Neural progenitor cell (in vitro differentiated cells): ENCODE measurements at regions not wholly inside any gene's neighbourhood (a gene's known extent, or its start where the extent isn't known, plus 50 kb on each side); places are given as distances from the start of the nearest gene placed in this dataset.

Experiments used
- DNase-seq: peaks from one replicate; pipeline ENCODE4 v3.0.0-alpha.2; 2016; ENCODE audit warnings: low spot score
- H2AFZ ChIP-seq: fragments of 200-600 bp; sonication (generic); replicated peaks from 2 replicates; pipeline ENCODE4 v1.6.1; 2016; ENCODE audit warnings: antibody characterized with exemption
- H3F3A ChIP-seq: fragments of 200-600 bp; sonication (generic); 2 replicates; pipeline ENCODE4 v1.6.1; 2016; ENCODE audit warnings: antibody characterized with exemption, low read depth
- H3K27ac ChIP-seq: fragments of 200-600 bp; sonication (generic); 2 replicates; pipeline ENCODE4 v1.5.1; 2016; ENCODE audit warnings: mild to moderate bottlenecking
- H3K27me3 ChIP-seq: fragments of 200-600 bp; sonication (generic); 2 replicates; pipeline ENCODE4 v1.6.1; 2016; ENCODE audit warnings: mild to moderate bottlenecking, moderate library complexity
- H3K36me3 ChIP-seq: fragments of 200-600 bp; sonication (generic); 2 replicates; pipeline ENCODE4 v1.5.1; 2016
- H3K4me1 ChIP-seq: fragments of 200-600 bp; sonication (generic); 2 replicates; pipeline ENCODE4 v1.6.1; 2016; ENCODE audit warnings: mixed run types
- H3K4me2 ChIP-seq: fragments of 200-600 bp; sonication (generic); 2 replicates; pipeline ENCODE4 v1.6.1; 2016
- H3K4me3 ChIP-seq: fragments of 200-600 bp; sonication (generic); 2 replicates; pipeline ENCODE4 v1.5.1; 2016
- H3K79me2 ChIP-seq: fragments of 200-600 bp; sonication (generic); 2 replicates; pipeline ENCODE4 v1.6.1; 2016; ENCODE audit warnings: low read depth
- H3K9ac ChIP-seq: fragments of 200-600 bp; sonication (generic); 2 replicates; pipeline ENCODE4 v1.6.1; 2016
- H3K9me3 ChIP-seq: fragments of 200-600 bp; sonication (generic); 2 replicates; pipeline ENCODE4 v1.5.1; 2016; ENCODE audit warnings: low read depth
- H4K20me1 ChIP-seq: fragments of 200-600 bp; sonication (generic); 2 replicates; pipeline ENCODE4 v1.6.1; 2016; ENCODE audit warnings: low read depth
- H3K27ac Mint-ChIP-seq: 3 replicates; pipeline ENCODE4 v1.8.0; 2021; ENCODE audit warnings: mixed read lengths
- H3K27me3 Mint-ChIP-seq: 2 replicates; pipeline ENCODE4 v1.8.0; 2022; ENCODE audit warnings: low read depth, mild to moderate bottlenecking, inconsistent platforms, moderate library complexity, mixed read lengths; ENCODE audit not compliant: insufficient read depth
- H3K36me3 Mint-ChIP-seq: 3 replicates; pipeline ENCODE4 v1.8.0; 2021; ENCODE audit warnings: mixed read lengths
- H3K4me1 Mint-ChIP-seq: 3 replicates; pipeline ENCODE4 v1.8.0; 2021; ENCODE audit warnings: mixed read lengths
- H3K4me3 Mint-ChIP-seq: 3 replicates; pipeline ENCODE4 v1.8.0; 2021; ENCODE audit warnings: mild to moderate bottlenecking, moderate library complexity, mixed read lengths
- H3K9me3 Mint-ChIP-seq: 3 replicates; pipeline ENCODE4 v1.8.0; 2020; ENCODE audit warnings: mixed read lengths
- CTCF ChIP-seq: fragments of 200-600 bp; sonication (generic); IDR thresholded peaks from 2 replicates; pipeline ENCODE4 v1.5.1; 2017; ENCODE audit warnings: antibody characterized with exemption, mild to moderate bottlenecking
- EZH2 ChIP-seq: fragments of 200-600 bp; sonication (generic); IDR thresholded peaks from 2 replicates; pipeline ENCODE4 v1.6.1; 2017; ENCODE audit warnings: antibody characterized with exemption, mild to moderate bottlenecking, moderate library complexity
- EZH2phosphoT487 ChIP-seq: fragments of 200-600 bp; sonication (generic); IDR thresholded peaks from 2 replicates; pipeline ENCODE4 v1.6.1; 2017; ENCODE audit warnings: antibody characterized with exemption

GRCh38 chr14:83301791-83302190 is 1768.1 kb upstream of the SEL1L start:
- H3K27ac ChIP-seq, result no peak overlapping the region
- no peaks in the 10 kb centered on the region for H3F3A ChIP-seq
- no peaks in the 10 kb centered on the region for H3K27me3 ChIP-seq
- H3K9ac ChIP-seq, result no peak overlapping the region
- no peaks in the 10 kb centered on the region for H4K20me1 ChIP-seq
- H3K9me3 ChIP-seq, result no peaks in the 10 kb centered on the region
- no peaks in the 10 kb centered on the region for H3K27me3 Mint-ChIP-seq
- no peaks in the 10 kb centered on the region for H3K9me3 Mint-ChIP-seq
- no peak overlapping the region for H3K4me3 ChIP-seq
- TF ChIP-seq CTCF, result no peak
- TF ChIP-seq EZH2, result no peak
- TF ChIP-seq EZH2phosphoT487, result no peak
- H3K4me1 Mint-ChIP-seq, result peaks cover 5% of the 10 kb centered on the region
- H2AFZ ChIP-seq, result no peak overlapping the region
- no peaks in the 10 kb centered on the region for H3K79me2 ChIP-seq
- no peaks in the 10 kb centered on the region for H3K36me3 Mint-ChIP-seq
- DNase-seq, result no peak
- H3K4me1 ChIP-seq, result no peaks in the 10 kb centered on the region
- H3K36me3 ChIP-seq, result no peaks in the 10 kb centered on the region
- H3K4me2 ChIP-seq, result no peak overlapping the region
- H3K4me3 Mint-ChIP-seq, result no peak overlapping the region
- H3K27ac Mint-ChIP-seq, result no peak overlapping the region

- H3K36me3 Mint-ChIP-seq, result no peaks in the 10 kb centered on the region
- peaks cover 4% of the 10 kb centered on the region for H3K4me1 Mint-ChIP-seq
- Histone ChIP-seq H3K27ac (no peak overlapping the region), H3K4me1 (no peaks in the 10 kb centered on the region), H3K9me3 (no peaks in the 10 kb centered on the region), H3K36me3 (no peaks in the 10 kb centered on the region), H2AFZ (no peak overlapping the region), H3K4me2 (no peak overlapping the region), H3K4me3 (no peak overlapping the region), H3F3A (no peaks in the 10 kb centered on the region), H4K20me1 (no peaks in the 10 kb centered on the region), H3K79me2 (no peaks in the 10 kb centered on the region), H3K27me3 (no peaks in the 10 kb centered on the region), H3K9ac (no peak overlapping the region)
- H3K9me3 Mint-ChIP-seq, result peaks cover 2% of the 10 kb centered on the region
- H3K27ac Mint-ChIP-seq, result no peak overlapping the region
- DNase-seq, result no peak
- H3K27me3 Mint-ChIP-seq, result no peaks in the 10 kb centered on the region
- no peak overlapping the region for H3K4me3 Mint-ChIP-seq
- TF ChIP-seq EZH2 (no peak), CTCF (no peak), EZH2phosphoT487 (no peak)
Measured at GRCh38 chr14:83309211-83309610, 1775.6 kb upstream of the SEL1L start.

GRCh38 chr14:83309833-83310232 is 1776.2 kb upstream of the SEL1L start:
- no peak for TF ChIP-seq EZH2phosphoT487
- no peak for TF ChIP-seq CTCF
- TF ChIP-seq EZH2, result no peak
- Histone ChIP-seq H3K9me3 (no peaks in the 10 kb centered on the region), H4K20me1 (no peaks in the 10 kb centered on the region), H3K79me2 (no peaks in the 10 kb centered on the region), H3K36me3 (no peaks in the 10 kb centered on the region), H3K4me3 (no peak overlapping the region), H3F3A (no peaks in the 10 kb centered on the region), H2AFZ (no peak overlapping the region), H3K4me2 (no peak overlapping the region), H3K9ac (no peak overlapping the region), H3K4me1 (no peaks in the 10 kb centered on the region), H3K27ac (no peak overlapping the region), H3K27me3 (no peaks in the 10 kb centered on the region)
- peaks cover 4% of the 10 kb centered on the region for H3K4me1 Mint-ChIP-seq
- no peak overlapping the region for H3K27ac Mint-ChIP-seq
- DNase-seq, result no peak
- no peaks in the 10 kb centered on the region for H3K27me3 Mint-ChIP-seq
- H3K4me3 Mint-ChIP-seq, result no peak overlapping the region
- no peaks in the 10 kb centered on the region for H3K36me3 Mint-ChIP-seq
- peaks cover 2% of the 10 kb centered on the region for H3K9me3 Mint-ChIP-seq

- H3F3A ChIP-seq, result no peaks in the 10 kb centered on the region
- H3K4me3 ChIP-seq, result no peak overlapping the region
- no peaks in the 10 kb centered on the region for H3K4me1 ChIP-seq
- Mint-ChIP-seq H3K9me3 (peaks cover 2% of the 10 kb centered on the region), H3K36me3 (no peaks in the 10 kb centered on the region), H3K4me1 (peaks cover 4% of the 10 kb centered on the region), H3K27ac (no peak overlapping the region), H3K27me3 (no peaks in the 10 kb centered on the region), H3K4me3 (no peak overlapping the region)
- no peak overlapping the region for H3K27ac ChIP-seq
- DNase-seq, result no peak
- no peaks in the 10 kb centered on the region for H3K9me3 ChIP-seq
- no peak overlapping the region for H2AFZ ChIP-seq
- H3K9ac ChIP-seq, result no peak overlapping the region
- H3K36me3 ChIP-seq, result no peaks in the 10 kb centered on the region
- TF ChIP-seq EZH2 (no peak), EZH2phosphoT487 (no peak), CTCF (no peak)
- no peaks in the 10 kb centered on the region for H3K27me3 ChIP-seq
- no peaks in the 10 kb centered on the region for H3K79me2 ChIP-seq
- H3K4me2 ChIP-seq, result no peak overlapping the region
- H4K20me1 ChIP-seq, result no peaks in the 10 kb centered on the region
Measured at GRCh38 chr14:83312511-83312910, 1778.9 kb upstream of the SEL1L start.
